GM21528 (cell line): ENCODE measurements at regions not wholly inside any gene's neighbourhood (a gene's known extent, or its start where the extent isn't known, plus 50 kb on each side); places are given as distances from the start of the nearest gene placed in this dataset.
"Not testable (repeated sequence)": the region's sequence is repeated elsewhere in the genome, so short reads cannot be mapped to it uniquely, and the experiment has no call there.

Source experiments
- ATAC-seq: cut with Tn5 transposase; IDR thresholded peaks from one replicate; pipeline ENCODE4 v1.9.1; 2021; ENCODE audit warnings: mild to moderate bottlenecking, moderate library complexity; ENCODE audit not compliant: unreplicated experiment, low FRiP score

DNA sequence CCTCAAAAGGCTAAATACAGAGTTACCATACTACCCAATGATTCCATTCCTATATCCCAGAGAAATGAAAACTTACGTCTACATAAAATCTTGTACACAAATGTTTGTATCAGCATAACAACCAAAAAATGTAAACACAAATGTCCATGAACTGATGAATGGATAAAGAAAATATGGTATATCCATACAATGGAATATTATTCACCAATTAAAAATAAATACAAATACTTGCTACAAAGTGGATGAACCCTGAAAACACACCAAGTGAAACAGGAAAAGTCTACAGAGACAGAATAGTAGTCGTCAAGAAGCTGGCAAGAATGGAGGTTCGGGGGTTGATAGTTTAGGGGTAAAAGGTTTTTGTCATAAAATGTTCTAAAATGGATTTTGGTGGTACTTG, 54.0 kb upstream of the ANKRD28 start:
- ATAC-seq = no peak

DNA sequence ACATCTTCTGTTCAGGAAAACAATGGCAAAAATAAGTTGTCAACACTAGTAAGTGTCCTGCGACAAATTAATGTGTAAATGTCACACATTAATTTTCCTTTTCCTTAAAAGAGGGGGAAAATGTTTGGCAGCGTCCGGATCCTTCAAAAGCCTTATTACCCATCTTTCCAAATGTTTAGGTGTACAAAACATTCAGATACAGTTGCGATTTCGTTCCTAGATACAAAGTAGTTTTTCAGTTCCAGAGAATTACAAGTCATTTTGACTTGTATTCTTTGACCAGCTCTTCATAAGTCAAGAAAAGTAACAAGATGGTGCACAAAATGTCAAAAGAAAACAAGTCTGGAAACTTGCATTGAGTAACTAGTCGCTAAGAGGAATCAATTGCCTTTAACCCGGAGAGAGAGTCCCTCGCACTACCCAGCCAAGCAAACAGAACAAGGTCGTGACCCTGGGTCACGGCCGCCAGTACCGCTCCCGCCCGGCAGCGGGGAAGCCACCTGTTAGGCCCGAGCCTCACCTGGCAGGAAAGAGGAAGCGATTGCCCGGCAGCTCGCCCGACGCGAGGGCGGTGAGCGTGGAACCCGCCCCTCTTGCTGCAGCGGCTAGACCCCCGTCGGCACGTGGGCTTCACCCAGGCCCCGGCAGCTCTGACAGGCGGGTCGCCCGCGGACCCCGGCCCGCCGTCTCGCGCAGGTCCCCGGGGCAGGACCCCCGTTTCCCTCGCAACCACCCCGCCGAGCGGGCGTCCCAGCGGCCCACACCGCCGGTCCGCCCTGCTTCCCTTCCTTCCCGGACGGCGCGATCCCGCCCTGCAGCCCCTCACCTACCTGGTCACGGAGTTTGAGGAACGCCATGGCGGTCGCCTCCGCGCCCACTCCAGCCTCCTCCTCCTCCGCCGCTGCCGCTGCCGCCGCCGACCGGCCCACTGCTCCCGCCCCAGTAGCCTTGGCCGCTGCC, 61.0 kb upstream of the ANKRD28 start:
- peak; percentile 64 for ATAC-seq

DNA sequence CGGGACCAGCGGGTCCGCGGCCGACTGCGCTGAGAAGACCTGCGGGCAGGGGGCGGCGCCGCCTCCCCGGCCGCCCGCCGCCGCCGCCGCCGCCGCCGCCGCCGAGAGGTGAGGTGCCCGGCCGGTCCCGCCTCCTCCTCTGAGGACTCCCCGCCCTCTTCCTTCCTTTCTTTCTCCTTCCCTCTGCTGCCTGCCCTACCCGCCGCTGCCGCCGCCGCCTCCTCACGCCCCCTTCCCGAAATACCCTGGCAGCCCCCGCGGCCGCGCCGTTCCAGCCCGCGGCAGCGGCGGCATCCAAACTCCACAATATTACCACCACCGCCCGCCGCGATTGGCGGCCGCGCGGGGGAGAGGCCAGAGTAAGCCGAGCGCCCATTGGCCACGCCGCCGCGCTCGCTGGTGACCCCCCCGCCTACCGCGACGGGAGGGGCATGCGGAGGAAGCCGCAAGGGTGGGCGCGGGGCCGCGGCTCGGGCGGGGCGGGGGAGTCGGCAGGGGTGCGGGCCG, 61.8 kb upstream of the ANKRD28 start:
- peak; percentile 85 for ATAC-seq

DNA sequence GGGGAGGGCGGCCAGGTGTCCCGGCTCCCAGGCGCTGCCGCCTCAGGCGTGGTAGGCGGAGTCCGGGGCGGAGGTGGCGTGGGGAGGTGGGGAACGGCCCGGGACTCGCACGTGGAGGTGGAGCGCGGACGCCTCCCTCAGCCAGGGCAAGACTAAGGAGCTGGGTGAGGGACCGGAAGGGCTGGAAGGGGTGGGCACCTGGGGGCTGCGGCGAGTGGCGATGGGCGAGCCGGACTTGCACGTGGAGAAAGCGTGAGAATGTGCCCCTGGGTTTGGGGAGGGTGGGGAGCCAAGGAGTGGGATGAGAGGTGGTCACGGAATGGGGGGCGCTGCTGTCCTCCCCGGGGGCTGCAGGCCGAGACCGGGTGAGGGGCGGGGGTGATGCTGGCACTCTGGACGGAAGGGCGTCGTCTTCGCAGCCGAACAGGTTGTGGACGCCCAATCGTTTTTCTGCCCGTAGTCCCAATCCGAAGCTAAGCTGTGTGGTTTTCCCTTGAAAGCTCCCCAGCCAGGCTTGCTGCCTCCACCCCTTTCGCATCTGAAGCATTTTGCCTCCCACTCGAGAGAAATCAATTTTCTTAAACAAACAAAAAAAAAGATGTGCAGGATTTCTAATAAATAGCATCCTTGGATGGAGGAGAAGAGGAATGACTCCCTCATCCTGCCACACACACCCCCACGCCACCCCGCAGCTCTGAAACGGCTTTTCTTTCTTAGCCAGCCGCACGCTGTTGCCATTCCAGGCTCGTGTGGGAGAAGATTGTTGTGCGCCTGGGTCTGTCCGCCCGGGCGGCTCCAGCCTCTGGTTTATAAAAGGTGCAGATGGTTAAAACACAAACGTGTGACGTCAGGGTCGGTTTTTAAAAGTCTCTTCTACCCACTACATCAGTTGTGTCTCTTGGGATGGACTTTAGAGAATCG, 62.5 kb upstream of the ANKRD28 start:
- peak; percentile 56 for ATAC-seq

DNA sequence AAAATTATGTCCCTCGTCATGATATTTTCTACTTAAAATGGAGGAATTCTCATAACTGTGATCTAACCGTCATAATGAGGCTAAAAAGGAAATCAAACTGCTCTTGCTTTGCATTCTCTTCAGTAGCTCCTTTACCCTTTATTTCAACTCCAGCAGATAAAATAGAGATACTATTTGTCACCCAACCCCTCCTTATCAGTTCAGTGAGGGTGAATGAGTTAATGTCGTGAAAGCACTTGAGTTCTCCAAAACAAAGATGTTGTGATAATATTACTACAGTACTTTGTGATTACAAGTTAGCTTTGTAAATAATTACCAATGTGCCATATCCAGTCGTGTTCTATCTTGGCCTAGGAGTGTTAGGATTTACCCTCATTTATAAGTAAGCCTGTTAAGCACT, 63.4 kb upstream of the ANKRD28 start:
- ATAC-seq = no peak

DNA sequence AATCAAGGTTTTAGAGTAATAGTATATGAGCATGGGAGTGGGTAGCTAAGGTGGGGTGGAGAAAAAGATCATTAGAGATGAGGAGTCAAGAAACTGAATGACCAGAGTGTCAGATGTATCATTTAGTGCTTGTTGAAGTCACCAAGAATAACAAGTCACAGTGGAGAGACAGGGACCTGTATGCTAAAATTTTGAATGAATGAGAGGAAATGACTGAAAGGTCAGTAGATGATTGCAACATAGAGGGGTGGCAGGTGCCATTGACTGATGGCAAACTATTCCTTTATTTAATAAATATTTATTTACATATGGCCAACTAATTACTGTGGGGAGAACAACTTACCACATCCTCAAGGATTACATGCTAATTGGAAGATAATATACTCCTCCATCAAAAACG, 75.0 kb upstream of the ANKRD28 start:
- no peak for ATAC-seq

DNA sequence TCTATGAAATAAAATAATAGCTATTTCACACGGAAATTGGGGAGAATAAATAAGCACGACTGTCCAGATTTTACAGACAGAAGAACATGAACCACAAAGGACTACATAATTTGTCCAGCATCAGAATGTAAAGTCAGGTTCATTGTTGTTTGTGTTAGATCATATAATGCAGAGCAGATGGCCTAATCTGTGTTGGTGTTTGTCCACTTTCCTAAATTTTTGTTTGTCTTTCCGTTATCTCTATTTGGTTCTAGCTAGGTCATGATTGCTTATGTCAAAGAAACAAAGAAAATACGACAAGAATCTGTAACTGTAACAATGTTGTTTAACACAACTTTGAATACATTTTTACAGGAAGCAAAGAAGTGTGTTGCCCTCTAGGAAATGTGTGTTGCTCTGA, 75.6 kb upstream of the ANKRD28 start:
- no peak for ATAC-seq

DNA sequence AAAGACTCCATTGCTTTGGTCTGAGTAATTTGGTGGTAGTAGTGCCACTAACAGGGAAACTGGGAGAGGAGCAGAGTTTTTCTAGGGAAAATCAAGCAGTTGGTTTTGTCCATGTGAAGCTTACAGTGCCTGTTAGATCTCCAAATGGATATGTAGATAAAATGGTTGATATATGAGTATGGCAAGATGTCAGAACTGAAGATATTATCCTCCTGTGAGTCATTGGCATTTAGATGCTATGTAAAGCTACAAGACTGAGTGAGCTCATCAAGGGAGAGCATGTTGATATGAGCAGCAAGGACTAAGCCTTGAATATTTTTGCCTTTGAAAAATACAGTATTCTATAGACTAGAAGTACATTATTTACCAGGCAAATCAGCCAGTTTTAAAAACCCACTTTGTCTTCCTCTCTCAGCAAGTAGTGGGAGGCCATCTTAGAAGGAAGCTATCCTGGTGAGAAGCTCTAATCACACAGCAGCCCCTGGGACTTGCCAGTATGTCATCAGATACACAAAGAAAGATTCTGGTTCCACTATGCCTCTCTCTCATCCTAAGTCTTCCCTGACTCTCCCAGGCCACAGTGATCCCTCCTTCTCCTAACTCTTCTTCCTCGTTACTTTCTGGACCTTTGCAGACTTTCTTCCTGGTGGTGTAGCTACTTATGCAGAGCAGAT, 77.4 kb upstream of the ANKRD28 start:
- ATAC-seq = no peak

DNA sequence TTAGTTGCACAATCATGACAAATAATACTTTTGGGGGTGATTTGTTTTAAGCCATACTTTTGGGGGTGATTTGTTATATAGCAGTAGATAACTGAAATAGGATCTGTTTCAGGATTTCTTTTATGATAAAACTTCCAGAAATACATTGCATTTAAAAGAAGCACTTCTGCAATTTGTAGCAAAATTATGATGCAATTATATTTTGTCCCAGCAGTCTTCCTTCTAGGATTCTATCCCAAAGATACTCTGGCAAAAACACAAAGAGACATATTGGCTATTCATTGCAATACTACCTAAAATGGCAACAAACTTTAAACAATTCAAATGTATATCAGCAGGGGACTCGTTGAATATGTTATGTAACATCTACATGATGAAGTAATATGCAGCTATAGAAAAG, 78.9 kb upstream of the ANKRD28 start:
- no peak for ATAC-seq

DNA sequence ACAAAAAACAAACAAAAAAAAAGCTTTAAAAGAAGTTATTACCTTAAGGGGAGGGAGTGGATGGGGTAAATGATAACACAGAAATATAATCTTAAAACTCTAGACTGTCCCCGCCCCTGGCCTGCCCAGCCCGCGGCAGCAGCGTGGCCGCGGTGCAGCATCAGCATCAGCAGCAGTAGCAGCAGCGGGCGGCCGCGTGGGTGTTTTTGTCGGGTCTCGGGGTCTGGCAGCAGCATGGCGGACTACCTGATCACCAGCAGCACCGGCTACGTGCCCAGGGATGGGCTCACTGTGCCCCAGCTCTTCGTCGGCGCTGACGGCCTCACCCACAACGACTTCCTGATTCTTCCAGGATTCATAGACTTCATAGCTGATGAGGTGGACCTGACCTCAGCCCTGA, 80.0 kb upstream of the ANKRD28 start:
- no peak for ATAC-seq

DNA sequence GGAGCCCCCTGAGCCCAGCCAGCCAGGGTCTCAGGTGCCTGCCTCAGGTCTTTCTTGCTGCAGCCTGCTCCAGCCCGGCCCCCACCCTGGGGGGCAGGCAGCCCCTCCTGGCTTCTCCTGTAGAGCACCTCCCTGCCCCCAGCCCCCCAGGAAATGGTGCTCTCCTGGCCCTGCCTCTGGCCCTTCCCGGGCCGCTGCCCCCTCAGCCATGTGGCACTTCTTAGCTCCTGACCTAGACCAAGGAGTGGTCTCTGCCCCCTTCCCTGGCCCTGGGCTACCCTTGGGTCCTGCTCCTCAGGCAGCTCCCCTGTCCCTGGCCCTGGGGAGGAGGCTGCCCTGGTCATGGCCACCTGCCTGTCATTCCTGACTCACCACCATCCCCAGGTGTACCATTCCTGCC, 82.0 kb upstream of the ANKRD28 start:
- ATAC-seq = not testable (repeated sequence)

DNA sequence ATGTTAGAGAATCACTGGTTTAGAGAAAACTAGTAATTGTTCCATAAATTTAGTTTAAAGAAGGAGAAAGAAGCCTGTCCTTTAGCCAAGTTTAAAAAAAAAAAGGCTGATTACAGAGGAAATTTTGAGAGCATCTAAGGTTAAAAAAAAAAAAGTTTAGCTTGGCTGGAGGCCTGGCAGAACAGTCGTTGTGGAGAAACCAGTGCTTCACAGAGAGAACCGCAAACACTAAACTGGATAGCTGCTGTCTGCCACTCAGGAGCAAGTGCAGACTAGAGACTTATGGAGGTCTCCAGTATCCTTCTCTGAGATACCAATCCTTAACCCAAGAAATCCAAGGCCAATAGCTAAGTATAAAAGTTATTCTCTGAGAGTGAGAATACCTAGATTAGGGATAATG, 84.8 kb upstream of the ANKRD28 start:
- ATAC-seq = no peak

DNA sequence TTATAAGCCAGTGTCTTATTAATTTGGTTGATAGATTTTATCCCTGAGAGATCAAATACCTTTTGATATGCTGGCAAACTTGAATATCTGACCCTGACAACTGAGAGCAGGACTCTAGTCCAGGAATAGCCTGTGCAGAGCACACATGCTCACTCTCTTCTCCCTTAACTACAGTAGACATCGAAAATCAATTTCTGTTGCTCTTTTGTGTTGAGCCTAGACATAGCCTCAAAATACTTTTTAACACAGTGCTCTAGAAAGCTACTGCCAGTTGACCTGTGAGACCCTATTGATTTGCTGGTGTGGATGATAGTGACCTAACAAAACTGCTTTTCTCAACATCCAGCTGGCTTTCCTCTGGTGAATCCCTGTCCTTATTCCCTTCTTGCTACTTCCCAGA, 86.4 kb upstream of the ANKRD28 start:
- ATAC-seq = no peak

DNA sequence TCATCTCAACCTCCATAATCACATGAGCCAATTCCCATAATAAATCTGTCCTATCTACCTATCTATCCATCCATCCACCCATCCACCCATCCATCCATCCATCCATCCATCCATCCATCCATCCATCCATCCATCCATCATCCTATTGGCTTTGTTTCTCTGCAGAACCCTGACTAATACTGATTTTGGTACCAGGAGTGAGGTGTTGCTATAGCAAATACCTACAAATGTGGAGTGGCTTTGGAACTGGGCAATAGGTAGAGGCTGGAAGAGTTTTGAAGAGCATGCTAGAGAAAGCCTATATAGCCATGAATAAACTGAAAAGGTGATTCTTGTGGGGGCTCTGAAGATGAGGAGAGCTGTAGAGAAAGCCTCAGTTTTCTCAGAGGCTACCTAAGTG, 88.7 kb upstream of the ANKRD28 start:
- ATAC-seq = no peak

DNA sequence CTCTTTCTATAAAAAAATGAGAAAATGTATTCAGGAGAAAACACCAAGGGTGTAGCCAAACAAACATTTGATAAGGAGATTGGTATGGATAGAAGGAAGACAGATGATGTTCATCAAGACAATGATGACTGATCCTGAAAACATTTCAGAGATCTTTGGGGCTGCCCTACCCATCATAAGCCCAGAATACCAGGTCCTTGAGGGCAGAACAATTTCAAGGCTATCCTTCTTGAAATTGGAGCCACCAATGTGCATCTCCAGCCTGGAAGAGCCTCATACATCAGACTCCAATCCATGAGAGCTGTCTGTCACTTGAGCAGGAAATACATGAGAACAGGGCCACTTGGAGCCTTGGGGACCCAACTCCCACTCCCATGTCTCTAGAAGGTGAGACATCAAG, 89.5 kb upstream of the ANKRD28 start:
- no peak for ATAC-seq

DNA sequence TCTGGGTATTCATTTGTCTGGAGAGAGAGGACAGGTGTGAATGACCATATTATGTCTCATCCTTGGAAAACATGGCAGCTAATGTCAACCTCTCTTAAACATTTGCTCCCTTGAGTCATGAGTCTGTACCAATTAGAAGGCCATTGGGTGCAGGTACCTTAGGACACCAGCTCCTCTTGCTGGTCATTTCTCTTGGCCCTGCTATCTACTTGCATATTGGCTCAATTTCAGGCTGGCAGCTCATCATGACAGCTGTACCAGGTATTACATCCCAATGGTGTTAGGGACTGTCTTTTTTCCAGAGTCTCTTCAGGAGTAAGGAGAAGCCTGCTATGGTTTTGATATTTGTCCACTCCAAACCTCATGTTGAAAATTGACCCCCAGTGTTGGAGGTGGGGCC, 92.2 kb upstream of the ANKRD28 start:
- no peak for ATAC-seq

DNA sequence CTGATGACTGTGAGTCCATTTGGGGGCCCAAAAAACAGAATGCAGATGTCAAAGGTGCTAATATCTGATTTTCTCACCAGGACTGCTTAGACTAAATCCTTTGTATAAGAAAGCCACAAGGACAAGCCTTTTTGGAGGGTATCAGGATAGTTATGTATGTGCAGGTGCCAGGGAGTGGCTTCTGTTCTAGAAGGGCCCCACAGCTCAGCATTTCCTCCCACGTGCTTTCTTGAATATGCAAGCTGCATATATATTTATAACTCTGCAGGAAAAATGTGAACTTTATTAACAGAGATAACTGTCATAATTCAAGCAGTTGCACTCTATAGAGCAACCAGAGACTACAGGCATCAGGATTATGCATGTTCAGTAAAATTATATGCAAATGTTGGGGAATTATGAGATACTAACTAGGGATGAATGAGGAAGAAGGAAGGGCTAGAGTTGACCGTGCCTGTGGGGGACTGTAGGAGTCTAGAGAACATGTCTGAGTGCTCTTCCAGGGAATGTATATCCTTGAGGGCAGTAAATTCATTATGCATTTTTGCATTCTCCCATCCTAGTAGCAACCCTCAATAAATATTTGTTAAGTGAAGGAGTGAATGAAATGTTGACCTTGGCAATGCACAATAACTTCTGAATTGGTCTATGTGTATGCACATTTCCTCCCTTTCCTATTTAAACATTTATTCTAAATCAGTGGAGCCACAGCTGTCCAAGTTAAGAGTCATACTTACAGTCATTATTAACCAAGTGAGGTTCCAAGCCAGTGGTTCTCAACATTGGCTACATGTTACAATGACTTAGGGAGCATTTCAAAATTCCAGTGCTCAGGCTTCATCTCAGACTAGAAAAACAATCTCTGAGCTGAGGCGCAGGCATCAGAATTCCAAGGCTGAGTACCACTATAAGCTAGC, 94.8 kb upstream of the ANKRD28 start:
- no peak for ATAC-seq

DNA sequence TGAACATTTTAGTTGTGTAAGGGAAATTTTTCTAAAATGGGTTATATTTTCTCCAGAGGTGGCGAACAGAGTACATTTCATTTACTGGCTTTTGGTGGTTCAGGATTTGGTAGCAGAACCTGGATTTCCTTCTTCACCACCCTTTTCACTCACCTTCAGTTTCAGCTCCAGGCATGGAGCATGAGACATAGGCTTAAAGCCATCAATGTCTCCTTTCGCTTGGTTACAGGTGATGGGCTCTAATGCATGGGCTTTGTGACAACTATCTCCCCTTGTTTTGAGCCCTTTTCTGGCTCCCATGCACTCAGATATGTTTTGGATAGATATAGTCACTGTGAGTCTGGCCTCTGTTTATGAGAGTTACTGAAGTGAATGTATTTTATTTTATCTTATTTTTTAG, 96.6 kb upstream of the ANKRD28 start:
- no peak for ATAC-seq

DNA sequence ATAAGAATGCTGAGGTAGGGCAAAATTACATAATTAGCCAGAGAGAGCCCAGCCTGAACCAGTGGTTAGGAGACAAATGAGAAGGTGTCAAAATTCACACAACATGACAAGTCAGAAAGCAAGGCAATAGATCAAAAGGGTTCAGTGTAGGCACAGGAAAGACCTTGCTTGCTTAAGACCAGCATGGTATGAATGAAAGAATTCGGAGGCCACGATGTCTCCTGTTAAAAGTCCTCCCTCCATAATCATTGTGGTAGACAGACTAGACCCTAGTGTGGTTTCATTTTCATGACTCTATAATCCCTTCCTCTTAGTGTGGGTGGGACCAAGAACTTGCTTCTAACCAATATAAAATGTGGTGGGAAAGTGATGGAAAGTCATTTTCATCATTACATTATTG, 98.7 kb upstream of the ANKRD28 start:
- ATAC-seq = no peak

DNA sequence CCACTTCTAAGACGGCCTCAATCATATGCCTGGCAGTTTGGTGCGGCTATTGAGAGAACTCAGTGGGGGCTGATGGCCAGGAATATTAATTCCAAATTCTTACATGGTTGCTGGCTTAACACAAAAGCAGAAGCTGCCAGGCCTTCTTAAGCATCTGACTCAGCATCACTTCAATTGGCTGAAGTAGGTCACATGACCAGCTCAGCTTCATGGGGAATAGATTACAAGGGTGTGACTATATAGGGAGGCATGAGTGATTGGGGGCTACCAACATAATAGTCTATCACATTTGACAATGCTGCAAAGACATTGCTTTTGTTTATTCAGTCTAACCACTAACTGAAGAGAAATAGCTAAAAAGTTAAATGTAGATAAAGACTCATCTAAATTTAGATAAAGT, 101.6 kb upstream of the ANKRD28 start:
- no peak for ATAC-seq
